Kasumi-1 (cell line): ENCODE measurements at regions not wholly inside any gene's neighbourhood (a gene's known extent, or its start where the extent isn't known, plus 50 kb on each side); places are given as distances from the start of the nearest gene placed in this dataset.

ENCODE experiments used
- DNase-seq, 2 experiments: peaks; one replicate each; lab custom pipeline; 2025; lab: John Stamatoyannopoulos, UW

GRCh38 chr11:15737320-15737719 is 619.0 kb downstream of the SOX6 start:
- no peak for DNase-seq

- no peak for DNase-seq
Measured at GRCh38 chr11:15738931-15739330, 617.4 kb downstream of the SOX6 start.

GRCh38 chr11:15742626-15743519 is 613.5 kb downstream of the SOX6 start:
- DNase-seq = peak; percentile 7 to 14

- no peak for DNase-seq
Measured at GRCh38 chr11:15744693-15745092, 611.7 kb downstream of the SOX6 start.

GRCh38 chr11:15745266-15745665 is 611.1 kb downstream of the SOX6 start:
- no peak for DNase-seq

- no peak for DNase-seq
Measured at GRCh38 chr11:15747671-15748070, 608.7 kb downstream of the SOX6 start.

- no peak for DNase-seq
Measured at GRCh38 chr11:15748132-15748531, 608.2 kb downstream of the SOX6 start.

GRCh38 chr11:15748741-15749140 is 607.6 kb downstream of the SOX6 start:
- no peak for DNase-seq

GRCh38 chr11:15750535-15751308 is 605.6 kb downstream of the SOX6 start:
- DNase-seq = no peak

GRCh38 chr11:15754221-15754620 is 602.1 kb downstream of the SOX6 start:
- no peak for DNase-seq

GRCh38 chr11:15757048-15757698 is 599.2 kb downstream of the SOX6 start:
- DNase-seq = no peak

GRCh38 chr11:15758857-15759465 is 597.4 kb downstream of the SOX6 start:
- no peak for DNase-seq

- no peak for DNase-seq
Measured at GRCh38 chr11:15761235-15761634, 595.1 kb downstream of the SOX6 start.

- no peak for DNase-seq
Measured at GRCh38 chr11:15764326-15764725, 592.0 kb downstream of the SOX6 start.

GRCh38 chr11:15764948-15765347 is 591.4 kb downstream of the SOX6 start:
- no peak for DNase-seq

- no peak for DNase-seq
Measured at GRCh38 chr11:15765530-15765929, 590.8 kb downstream of the SOX6 start.

- no peak for DNase-seq
Measured at GRCh38 chr11:15768321-15768720, 588.0 kb downstream of the SOX6 start.

- DNase-seq = no peak
Measured at GRCh38 chr11:15769203-15769602, 587.1 kb downstream of the SOX6 start.

GRCh38 chr11:15770798-15771414 is 585.4 kb downstream of the SOX6 start:
- DNase-seq = peak in 1 of 2 experiments; percentile 7

- DNase-seq = no peak
Measured at GRCh38 chr11:15772547-15772946, 583.8 kb downstream of the SOX6 start.

GRCh38 chr11:15772981-15773380 is 583.4 kb downstream of the SOX6 start:
- DNase-seq = no peak
